ENCODE measurements at regions not wholly inside any gene's neighbourhood (a gene's known extent, or its start where the extent isn't known, plus 50 kb on each side); places are given as distances from the start of the nearest gene placed in this dataset.

- Histone ChIP-seq H3K9me3 (ENCODE audit: insufficient read depth, low read length, severe bottlenecking) (no peaks in the 10 kb centered on the region), H3K36me3 (ENCODE audit: insufficient read depth, low read length) (no peaks in the 10 kb centered on the region), H3K4me2 (ENCODE audit: insufficient read depth, low read length) (no peak overlapping the region), H3K27me3 (ENCODE audit: insufficient read depth, low read length, poor library complexity) (peaks cover 6% of the 10 kb centered on the region), H2AFZ (ENCODE audit: low read depth, low read length) (no peak overlapping the region), H3K4me3 (ENCODE audit: low read depth in 1 of 2, low read length in 2 of 2) (no peak overlapping the region), H3K79me2 (ENCODE audit: insufficient read depth, low read length) (no peaks in the 10 kb centered on the region), H3K9ac (ENCODE audit: low read depth, low read length) (no peak overlapping the region), H3K27ac (ENCODE audit: low read length) (no peak overlapping the region), H4K20me1 (ENCODE audit: insufficient read depth, low read length) (no peaks in the 10 kb centered on the region), H3K4me1 (ENCODE audit: insufficient read depth, low read length) (no peaks in the 10 kb centered on the region)
- DNase-seq (no peak), ATAC-seq (ENCODE audit: insufficient read depth, low read depth) (no peak)
- TF ChIP-seq EZH2 (IDR thresholded peaks at IDR 0.05; ENCODE audit: borderline replicate concordance, low read depth, low read length, severe bottlenecking): no peak
- no peak for TF ChIP-seq CTCF (IDR thresholded peaks at IDR 0.05; ENCODE audit: borderline replicate concordance, extremely low read depth, low read length, poor library complexity, severe bottlenecking)
These were observed 263.8 kb downstream of the XXYLT1 start for GRCh38 chr3:195007151-195007550.

- Histone ChIP-seq H3K4me1 (ENCODE audit: insufficient read depth, low read length) (no peaks in the 10 kb centered on the region), H3K4me3 (ENCODE audit: low read depth in 1 of 2, low read length in 2 of 2) (no peak overlapping the region), H3K27me3 (ENCODE audit: insufficient read depth, low read length, poor library complexity) (peaks cover 10% of the 10 kb centered on the region), H3K9me3 (ENCODE audit: insufficient read depth, low read length, severe bottlenecking) (no peaks in the 10 kb centered on the region), H3K4me2 (ENCODE audit: insufficient read depth, low read length) (no peak overlapping the region), H3K9ac (ENCODE audit: low read depth, low read length) (no peak overlapping the region), H4K20me1 (ENCODE audit: insufficient read depth, low read length) (peaks cover 3% of the 10 kb centered on the region; the same call in 1 of the 2 replicates), H2AFZ (ENCODE audit: low read depth, low read length) (no peak overlapping the region), H3K27ac (ENCODE audit: low read length) (no peak overlapping the region), H3K36me3 (ENCODE audit: insufficient read depth, low read length) (no peaks in the 10 kb centered on the region), H3K79me2 (ENCODE audit: insufficient read depth, low read length) (no peaks in the 10 kb centered on the region)
- DNase-seq (no peak), ATAC-seq (ENCODE audit: insufficient read depth, low read depth) (no peak)
- TF ChIP-seq EZH2 (IDR thresholded peaks at IDR 0.05; ENCODE audit: borderline replicate concordance, low read depth, low read length, severe bottlenecking) (no peak), CTCF (IDR thresholded peaks at IDR 0.05; ENCODE audit: borderline replicate concordance, extremely low read depth, low read length, poor library complexity, severe bottlenecking) (no peak)
These were observed 263.2 kb downstream of the XXYLT1 start for GRCh38 chr3:195007766-195008165.

- Histone ChIP-seq H3K4me3 (ENCODE audit: low read depth in 1 of 2, low read length in 2 of 2) (no peak overlapping the region), H3K9me3 (ENCODE audit: insufficient read depth, low read length, severe bottlenecking) (no peaks in the 10 kb centered on the region), H3K27ac (ENCODE audit: low read length) (no peak overlapping the region), H2AFZ (ENCODE audit: low read depth, low read length) (no peak overlapping the region), H3K4me1 (ENCODE audit: insufficient read depth, low read length) (no peaks in the 10 kb centered on the region), H3K36me3 (ENCODE audit: insufficient read depth, low read length) (no peaks in the 10 kb centered on the region), H3K27me3 (ENCODE audit: insufficient read depth, low read length, poor library complexity) (peaks cover 10% of the 10 kb centered on the region), H3K9ac (ENCODE audit: low read depth, low read length) (no peak overlapping the region), H4K20me1 (ENCODE audit: insufficient read depth, low read length) (peaks cover 3% of the 10 kb centered on the region; the same call in 1 of the 2 replicates), H3K79me2 (ENCODE audit: insufficient read depth, low read length) (no peaks in the 10 kb centered on the region), H3K4me2 (ENCODE audit: insufficient read depth, low read length) (no peak overlapping the region)
- ATAC-seq (ENCODE audit: insufficient read depth, low read depth) (no peak), DNase-seq (no peak)
- no peak for TF ChIP-seq CTCF (IDR thresholded peaks at IDR 0.05; ENCODE audit: borderline replicate concordance, extremely low read depth, low read length, poor library complexity, severe bottlenecking)
- no peak for TF ChIP-seq EZH2 (IDR thresholded peaks at IDR 0.05; ENCODE audit: borderline replicate concordance, low read depth, low read length, severe bottlenecking)
These were observed 262.1 kb downstream of the XXYLT1 start for GRCh38 chr3:195008816-195009215.

- H3K79me2 ChIP-seq (ENCODE audit: insufficient read depth, low read length): no peaks in the 10 kb centered on the region
- no peak for DNase-seq
- peaks cover 10% of the 10 kb centered on the region for H3K27me3 ChIP-seq (ENCODE audit: insufficient read depth, low read length, poor library complexity)
- no peaks in the 10 kb centered on the region for H3K36me3 ChIP-seq (ENCODE audit: insufficient read depth, low read length)
- no peak overlapping the region for H3K27ac ChIP-seq (ENCODE audit: low read length)
- no peak overlapping the region for H3K4me3 ChIP-seq (ENCODE audit: low read depth in 1 of 2, low read length in 2 of 2)
- H3K9ac ChIP-seq (ENCODE audit: low read depth, low read length): no peak overlapping the region
- H3K4me1 ChIP-seq (ENCODE audit: insufficient read depth, low read length): no peaks in the 10 kb centered on the region
- H3K9me3 ChIP-seq (ENCODE audit: insufficient read depth, low read length, severe bottlenecking): no peaks in the 10 kb centered on the region
- H2AFZ ChIP-seq (ENCODE audit: low read depth, low read length): no peak overlapping the region
- no peak for ATAC-seq (ENCODE audit: insufficient read depth, low read depth)
- TF ChIP-seq EZH2 (IDR thresholded peaks at IDR 0.05; ENCODE audit: borderline replicate concordance, low read depth, low read length, severe bottlenecking): no peak
- no peak for TF ChIP-seq CTCF (IDR thresholded peaks at IDR 0.05; ENCODE audit: borderline replicate concordance, extremely low read depth, low read length, poor library complexity, severe bottlenecking)
- H3K4me2 ChIP-seq (ENCODE audit: insufficient read depth, low read length): no peak overlapping the region
- peaks cover 3% of the 10 kb centered on the region; the same call in 1 of the 2 replicates for H4K20me1 ChIP-seq (ENCODE audit: insufficient read depth, low read length)
These were observed 261.3 kb downstream of the XXYLT1 start for GRCh38 chr3:195009616-195010015.
